Spleen (tissue), 7 donors: ENCODE measurements at regions not wholly inside any gene's neighbourhood (a gene's known extent, or its start where the extent isn't known, plus 50 kb on each side); places are given as distances from the start of the nearest gene placed in this dataset.

Experiments used
- CTCF ChIP-seq, 11 experiments: fragments of 200-600 bp in 7 of 11; fragments of 450-650 bp in 4 of 11; sonication (generic) in 4 of 11; IDR thresholded peaks in 8 of 11; conservative IDR thresholded peaks in 3 of 11; 1 replicate in 7 of 11; 2 replicates in 4 of 11; pipeline versions ENCODE4 v1.4.0 to v1.8.0; 2016 to 2021; ENCODE audit warnings: antibody characterized with exemption in 11 of 11, inconsistent platforms in 4 of 11, mild to moderate bottlenecking in 1 of 11
- POLR2A ChIP-seq, 3 donors: fragments of 450-650 bp; IDR thresholded peaks; one replicate each; pipeline ENCODE4 v1.5.1; 2017; ENCODE audit warnings: antibody characterized with exemption in 3 of 3, mild to moderate bottlenecking in 1 of 3
- POLR2AphosphoS5 ChIP-seq, 3 donors: sonication (generic); formaldehyde crosslinking; IDR thresholded peaks; one replicate each; pipeline ENCODE4 v1.5.1; 2017; ENCODE audit warnings: antibody characterized with exemption in 3 of 3
- donor health status: DM: no; HTN: no; CAD: no; lungs with moderate emphysema.
- donor health status: DM: no; HTN: no; CAD: no.
- donor health status: DM: no; HTN: no; CAD: no.

GRCh38 chr2:145343287-145343686, 823.4 kb upstream of the ZEB2 start:
- TF ChIP-seq CTCF (IDR thresholded peaks at IDR 0.05 in 8 of 11, conservative IDR thresholded peaks at IDR 0.05 in 3 of 11) = no peak
- TF ChIP-seq POLR2AphosphoS5 (IDR thresholded peaks at IDR 0.05) = no peak
- TF ChIP-seq POLR2A (IDR thresholded peaks at IDR 0.05) = no peak
